ENCODE measurements at regions not wholly inside any gene's neighbourhood (a gene's known extent, or its start where the extent isn't known, plus 50 kb on each side); places are given as distances from the start of the nearest gene placed in this dataset.

DNA sequence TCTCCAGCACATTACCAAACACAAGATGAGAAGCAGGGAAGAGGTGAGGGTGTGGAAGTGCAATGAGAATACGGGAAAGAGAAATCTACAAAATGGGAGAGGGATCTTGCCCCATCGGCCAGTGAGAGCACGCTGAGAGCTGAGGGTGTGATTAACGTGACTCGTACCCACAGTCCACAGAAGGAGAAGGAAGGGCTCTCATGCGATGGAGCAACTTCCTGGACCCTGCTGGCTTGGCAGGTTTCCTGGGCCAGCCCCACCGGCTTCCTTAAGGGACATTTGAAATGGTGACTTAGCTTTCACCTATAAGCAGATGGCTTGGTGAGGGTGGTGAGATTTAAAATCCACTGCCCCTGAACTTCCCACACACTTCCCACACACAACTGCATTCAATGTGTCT, 740.1 kb downstream of the UQCRFS1 start:
- H3K9me3 Mint-ChIP-seq (ENCODE audit: unreplicated experiment) = no peaks in the 10 kb centered on the region
- peaks cover 2% of the 10 kb centered on the region for H3K27me3 Mint-ChIP-seq (ENCODE audit: unreplicated experiment)
- DNase-seq (ENCODE audit: low spot score) = no peak
- H3K27ac Mint-ChIP-seq (ENCODE audit: unreplicated experiment) = no peak overlapping the region
- no peak overlapping the region for H3K4me3 Mint-ChIP-seq (ENCODE audit: unreplicated experiment)
- no peaks in the 10 kb centered on the region for H3K4me1 Mint-ChIP-seq (ENCODE audit: unreplicated experiment)
- TF ChIP-seq, protein P1, sequence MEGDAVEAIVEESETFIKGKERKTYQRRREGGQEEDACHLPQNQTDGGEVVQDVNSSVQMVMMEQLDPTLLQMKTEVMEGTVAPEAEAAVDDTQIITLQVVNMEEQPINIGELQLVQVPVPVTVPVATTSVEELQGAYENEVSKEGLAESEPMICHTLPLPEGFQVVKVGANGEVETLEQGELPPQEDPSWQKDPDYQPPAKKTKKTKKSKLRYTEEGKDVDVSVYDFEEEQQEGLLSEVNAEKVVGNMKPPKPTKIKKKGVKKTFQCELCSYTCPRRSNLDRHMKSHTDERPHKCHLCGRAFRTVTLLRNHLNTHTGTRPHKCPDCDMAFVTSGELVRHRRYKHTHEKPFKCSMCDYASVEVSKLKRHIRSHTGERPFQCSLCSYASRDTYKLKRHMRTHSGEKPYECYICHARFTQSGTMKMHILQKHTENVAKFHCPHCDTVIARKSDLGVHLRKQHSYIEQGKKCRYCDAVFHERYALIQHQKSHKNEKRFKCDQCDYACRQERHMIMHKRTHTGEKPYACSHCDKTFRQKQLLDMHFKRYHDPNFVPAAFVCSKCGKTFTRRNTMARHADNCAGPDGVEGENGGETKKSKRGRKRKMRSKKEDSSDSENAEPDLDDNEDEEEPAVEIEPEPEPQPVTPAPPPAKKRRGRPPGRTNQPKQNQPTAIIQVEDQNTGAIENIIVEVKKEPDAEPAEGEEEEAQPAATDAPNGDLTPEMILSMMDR (IDR thresholded peaks at IDR 0.05; ENCODE audit: unreplicated experiment) = no peak
- no peaks in the 10 kb centered on the region for H3K36me3 Mint-ChIP-seq (ENCODE audit: low read depth, unreplicated experiment)

DNA sequence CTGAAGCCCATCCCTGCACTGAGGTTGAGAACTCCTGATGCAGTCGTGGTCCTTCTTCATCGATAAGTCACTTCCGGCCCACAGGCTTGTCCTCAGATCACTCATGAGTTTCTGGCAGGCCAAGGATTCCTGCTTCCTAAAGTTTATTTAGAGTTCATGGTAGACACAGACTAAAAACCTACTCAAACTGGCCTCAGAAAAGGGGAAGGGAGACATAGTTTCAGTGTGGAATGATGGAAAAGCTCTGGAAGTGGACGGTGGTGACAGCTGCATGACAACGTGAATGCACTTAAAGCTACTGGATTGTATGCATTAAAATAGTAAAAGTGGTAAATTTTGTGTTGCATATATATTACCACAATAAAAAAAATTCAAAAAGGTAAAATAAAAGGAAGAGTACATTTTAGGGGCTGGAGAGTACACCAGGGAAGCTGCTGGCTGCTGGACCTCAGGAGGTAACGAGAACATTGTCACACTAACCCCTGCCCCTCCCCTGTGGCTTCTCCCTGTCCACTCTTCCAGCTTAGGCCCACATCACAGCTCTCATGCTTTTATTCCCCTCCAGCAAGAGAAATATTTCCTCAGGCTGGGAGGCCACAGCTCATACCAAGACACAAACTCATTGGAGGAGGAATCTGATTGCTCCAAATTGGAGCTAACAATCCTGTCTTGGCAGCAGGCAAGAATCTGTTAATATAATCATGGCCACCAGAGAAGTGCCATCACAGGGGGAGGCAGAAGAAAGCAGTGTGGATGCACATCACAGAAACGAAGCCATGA, 741.0 kb downstream of the UQCRFS1 start:
- Mint-ChIP-seq H3K4me3 (ENCODE audit: unreplicated experiment) (no peak overlapping the region), H3K9me3 (ENCODE audit: unreplicated experiment) (no peaks in the 10 kb centered on the region), H3K27me3 (ENCODE audit: unreplicated experiment) (peaks cover 2% of the 10 kb centered on the region), H3K4me1 (ENCODE audit: unreplicated experiment) (no peaks in the 10 kb centered on the region), H3K27ac (ENCODE audit: unreplicated experiment) (no peak overlapping the region), H3K36me3 (ENCODE audit: low read depth, unreplicated experiment) (no peaks in the 10 kb centered on the region)
- no peak for DNase-seq (ENCODE audit: low spot score)
- TF ChIP-seq, protein P1 (IDR thresholded peaks at IDR 0.05; ENCODE audit: unreplicated experiment) = no peak

DNA sequence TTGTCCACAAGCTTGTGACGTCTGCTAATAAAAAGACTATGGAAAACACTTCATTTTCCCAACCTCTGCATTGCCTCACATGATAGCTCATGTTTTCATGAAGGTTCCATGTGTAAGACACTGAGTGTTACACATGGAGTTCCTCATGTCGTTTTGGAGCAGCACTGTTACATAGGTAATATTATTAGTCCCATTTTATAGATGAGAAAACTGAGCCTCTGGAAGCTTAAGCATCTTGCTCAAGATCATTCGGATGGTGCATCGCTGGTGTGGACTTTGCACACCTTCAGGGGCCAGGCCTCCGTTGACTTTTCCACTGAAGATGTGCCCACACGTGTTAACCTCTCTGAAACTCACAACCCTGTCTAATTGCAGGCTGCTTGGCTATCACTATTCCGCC, 743.4 kb downstream of the UQCRFS1 start:
- Mint-ChIP-seq H3K36me3 (ENCODE audit: low read depth, unreplicated experiment) (no peaks in the 10 kb centered on the region), H3K27me3 (ENCODE audit: unreplicated experiment) (peaks cover 2% of the 10 kb centered on the region), H3K4me1 (ENCODE audit: unreplicated experiment) (peaks cover 4% of the 10 kb centered on the region), H3K4me3 (ENCODE audit: unreplicated experiment) (no peak overlapping the region), H3K27ac (ENCODE audit: unreplicated experiment) (no peak overlapping the region), H3K9me3 (ENCODE audit: unreplicated experiment) (no peaks in the 10 kb centered on the region)
- TF ChIP-seq, protein P1 (IDR thresholded peaks at IDR 0.05; ENCODE audit: unreplicated experiment) = no peak
- no peak for DNase-seq (ENCODE audit: low spot score)

DNA sequence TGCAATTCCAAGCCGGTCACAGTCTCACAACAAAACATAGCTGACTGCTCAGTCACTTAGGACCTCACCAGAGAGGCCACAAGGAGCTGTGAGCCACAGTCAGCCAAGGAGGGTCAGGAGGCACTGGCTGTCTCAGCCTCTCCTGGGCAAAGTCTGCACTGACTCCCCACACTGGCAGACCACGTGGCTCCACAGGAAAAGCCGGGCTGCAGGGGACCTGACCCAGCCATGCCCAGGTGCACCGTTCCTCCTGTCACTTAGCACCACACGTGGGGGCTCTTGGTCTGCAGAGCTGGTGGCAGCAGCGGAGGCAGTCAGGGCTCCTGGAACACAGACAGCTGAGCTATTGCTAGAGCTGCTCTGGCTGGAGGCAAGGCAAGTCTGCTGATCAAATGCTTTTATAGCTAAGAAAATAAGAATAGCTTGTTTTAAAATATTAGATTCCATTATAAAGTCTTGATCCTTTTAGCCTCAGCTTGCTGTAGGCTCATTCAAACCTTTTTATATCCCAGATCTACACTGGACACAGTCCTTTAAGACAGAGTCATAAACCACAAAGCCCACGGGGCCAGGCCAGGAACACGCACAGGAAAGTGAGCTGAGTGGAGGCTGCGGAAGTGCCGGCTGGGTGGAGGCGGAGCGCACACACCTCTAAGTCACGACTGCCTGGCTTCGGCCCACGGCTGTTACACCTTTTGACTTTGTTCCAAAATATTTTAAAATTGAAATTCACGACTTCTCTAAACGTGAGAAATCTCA, 744.1 kb downstream of the UQCRFS1 start:
- peaks cover 4% of the 10 kb centered on the region for H3K4me1 Mint-ChIP-seq (ENCODE audit: unreplicated experiment)
- peaks cover 2% of the 10 kb centered on the region for H3K27me3 Mint-ChIP-seq (ENCODE audit: unreplicated experiment)
- H3K36me3 Mint-ChIP-seq (ENCODE audit: low read depth, unreplicated experiment) = no peaks in the 10 kb centered on the region
- H3K27ac Mint-ChIP-seq (ENCODE audit: unreplicated experiment) = no peak overlapping the region
- TF ChIP-seq, protein P1 (IDR thresholded peaks at IDR 0.05; ENCODE audit: unreplicated experiment) = no peak
- H3K9me3 Mint-ChIP-seq (ENCODE audit: unreplicated experiment) = no peaks in the 10 kb centered on the region
- no peak for DNase-seq (ENCODE audit: low spot score)
- no peak overlapping the region for H3K4me3 Mint-ChIP-seq (ENCODE audit: unreplicated experiment)
